Osteocyte (in vitro differentiated cells): ENCODE measurements at regions not wholly inside any gene's neighbourhood (a gene's known extent, or its start where the extent isn't known, plus 50 kb on each side); places are given as distances from the start of the nearest gene placed in this dataset.

Experiments used
- DNase-seq: peaks from one replicate; pipeline ENCODE4 v3.0.0; 2021; ENCODE audit warnings: mixed read lengths; ENCODE audit not compliant: unreplicated experiment; ENCODE audit errors: extremely low spot score
- H3K27ac Mint-ChIP-seq: one replicate; pipeline ENCODE4 v1.8.0; 2021; ENCODE audit warnings: mild to moderate bottlenecking, mixed read lengths; ENCODE audit not compliant: unreplicated experiment
- H3K27me3 Mint-ChIP-seq: one replicate; pipeline ENCODE4 v1.8.0; 2021; ENCODE audit warnings: mixed read lengths; ENCODE audit not compliant: unreplicated experiment
- H3K36me3 Mint-ChIP-seq: one replicate; pipeline ENCODE4 v1.8.0; 2021; ENCODE audit warnings: mixed read lengths; ENCODE audit not compliant: unreplicated experiment
- H3K4me1 Mint-ChIP-seq: one replicate; pipeline ENCODE4 v1.8.0; 2021; ENCODE audit warnings: mixed read lengths; ENCODE audit not compliant: unreplicated experiment
- H3K4me3 Mint-ChIP-seq: one replicate; pipeline ENCODE4 v1.8.0; 2021; ENCODE audit warnings: mild to moderate bottlenecking, moderate library complexity, mixed read lengths; ENCODE audit not compliant: unreplicated experiment
- H3K9me3 Mint-ChIP-seq: one replicate; pipeline ENCODE4 v1.8.0; 2021; ENCODE audit warnings: mixed read lengths; ENCODE audit not compliant: unreplicated experiment
- CTCF ChIP-seq: fragments of 200-600 bp; sonication (generic); IDR thresholded peaks from 2 replicates; pipeline ENCODE4 v1.5.0; 2021; ENCODE audit warnings: antibody characterized with exemption, mild to moderate bottlenecking, moderate library complexity

GRCh38 chr7:67564959-67565358 is 568.3 kb downstream of the TYW1 start:
- Mint-ChIP-seq H3K4me1 (no peaks in the 10 kb centered on the region), H3K36me3 (no peaks in the 10 kb centered on the region), H3K4me3 (no peak overlapping the region), H3K27ac (no peak overlapping the region), H3K9me3 (peaks cover 36% of the 10 kb centered on the region), H3K27me3 (no peaks in the 10 kb centered on the region)
- TF ChIP-seq CTCF = no peak
- DNase-seq = no peak

GRCh38 chr7:67566101-67566500 is 569.5 kb downstream of the TYW1 start:
- H3K36me3 Mint-ChIP-seq = no peaks in the 10 kb centered on the region
- H3K9me3 Mint-ChIP-seq = peaks cover 44% of the 10 kb centered on the region
- no peak for TF ChIP-seq CTCF
- H3K27ac Mint-ChIP-seq = no peak overlapping the region
- no peaks in the 10 kb centered on the region for H3K27me3 Mint-ChIP-seq
- no peaks in the 10 kb centered on the region for H3K4me1 Mint-ChIP-seq
- no peak for DNase-seq
- H3K4me3 Mint-ChIP-seq = no peak overlapping the region

GRCh38 chr7:67571026-67571545 is 574.5 kb downstream of the TYW1 start:
- no peaks in the 10 kb centered on the region for H3K4me1 Mint-ChIP-seq

GRCh38 chr7:67573639-67574038 is 577.0 kb downstream of the TYW1 start:
- no peak for TF ChIP-seq CTCF
- no peaks in the 10 kb centered on the region for H3K27me3 Mint-ChIP-seq
- H3K9me3 Mint-ChIP-seq = peaks cover 54% of the 10 kb centered on the region
- no peak overlapping the region for H3K27ac Mint-ChIP-seq
- no peak for DNase-seq
- no peak overlapping the region for H3K4me3 Mint-ChIP-seq
- no peaks in the 10 kb centered on the region for H3K36me3 Mint-ChIP-seq
- no peaks in the 10 kb centered on the region for H3K4me1 Mint-ChIP-seq

More at GRCh38 chr7:67571026-67571545, 574.5 kb downstream of the TYW1 start:
- no peak overlapping the region for H3K4me3 Mint-ChIP-seq
- no peak for DNase-seq
- H3K36me3 Mint-ChIP-seq = no peaks in the 10 kb centered on the region
- peaks cover 36% of the 10 kb centered on the region for H3K9me3 Mint-ChIP-seq
- no peak overlapping the region for H3K27ac Mint-ChIP-seq
- no peaks in the 10 kb centered on the region for H3K27me3 Mint-ChIP-seq
- TF ChIP-seq CTCF = no peak

- no peak overlapping the region for H3K4me3 Mint-ChIP-seq
- no peaks in the 10 kb centered on the region for H3K27me3 Mint-ChIP-seq
- H3K9me3 Mint-ChIP-seq = peaks cover 16% of the 10 kb centered on the region
- H3K36me3 Mint-ChIP-seq = no peaks in the 10 kb centered on the region
- no peaks in the 10 kb centered on the region for H3K4me1 Mint-ChIP-seq
- no peak for DNase-seq
- TF ChIP-seq CTCF = no peak
- no peak overlapping the region for H3K27ac Mint-ChIP-seq
Observed at GRCh38 chr7:67588631-67589030, 592.0 kb downstream of the TYW1 start.
